Calu3 (cell line): ENCODE measurements at regions not wholly inside any gene's neighbourhood (a gene's known extent, or its start where the extent isn't known, plus 50 kb on each side); places are given as distances from the start of the nearest gene placed in this dataset.

Experiments used
- BruUV-seq: library from RNA; stranded (reverse); fragments of 400-500 nt; replicated peaks from 2 replicates; lab custom pipeline; 2021; lab: Mats Ljungman, UMichigan
- CTCF ChIA-PET: fragments of 300-600 bp; sonication (Branson Sonifier 250); formaldehyde crosslinking; loops from one replicate; lab custom pipeline; 2022; ENCODE audit warnings: antibody characterized with exemption; lab: Charles Lee
- DNase-seq: peaks from one replicate; pipeline ENCODE4 v3.0.0; 2022
- H3K27ac Mint-ChIP-seq: one replicate; pipeline ENCODE4 v1.8.0; 2022; ENCODE audit warnings: mixed read lengths; ENCODE audit not compliant: unreplicated experiment
- H3K27me3 Mint-ChIP-seq: one replicate; pipeline ENCODE4 v1.8.0; 2022; ENCODE audit warnings: mixed read lengths; ENCODE audit not compliant: unreplicated experiment
- H3K36me3 Mint-ChIP-seq: one replicate; pipeline ENCODE4 v1.8.0; 2022; ENCODE audit warnings: mild to moderate bottlenecking, moderate library complexity, mixed read lengths; ENCODE audit not compliant: insufficient read depth, unreplicated experiment
- H3K4me1 Mint-ChIP-seq: one replicate; pipeline ENCODE4 v1.8.0; 2022; ENCODE audit warnings: mild to moderate bottlenecking, low read depth, mixed read lengths; ENCODE audit not compliant: unreplicated experiment
- H3K4me3 Mint-ChIP-seq: one replicate; pipeline ENCODE4 v1.8.0; 2022; ENCODE audit warnings: mild to moderate bottlenecking, low read depth, moderate library complexity, mixed read lengths; ENCODE audit not compliant: unreplicated experiment
- H3K9me3 Mint-ChIP-seq: one replicate; pipeline ENCODE4 v1.8.0; 2022; ENCODE audit warnings: low read depth, mixed read lengths; ENCODE audit not compliant: unreplicated experiment
- CTCF ChIP-seq: fragments of 200-600 bp; IDR thresholded peaks from one replicate; pipeline ENCODE4 v1.8.0; 2022; ENCODE audit warnings: antibody characterized with exemption; ENCODE audit not compliant: unreplicated experiment
- intact Hi-C: fragments of 100-400 bp; cut with micrococcal nuclease; formaldehyde crosslinking; loops from one replicate; pipeline ENCODE4 v1.10.0; 2022; ENCODE audit not compliant: unreplicated experiment

GRCh38 chr5:38686658-38687057 lies 130.2 kb upstream of the LIFR start:
- peaks cover 8% of the 10 kb centered on the region for H3K9me3 Mint-ChIP-seq
- no peaks in the 10 kb centered on the region for H3K36me3 Mint-ChIP-seq
- CTCF ChIA-PET: no interaction called here
- H3K4me3 Mint-ChIP-seq: no peak overlapping the region
- H3K4me1 Mint-ChIP-seq: no peaks in the 10 kb centered on the region
- DNase-seq: no peak
- no TSS peak for BruUV-seq
- H3K27ac Mint-ChIP-seq: no peak overlapping the region
- H3K27me3 Mint-ChIP-seq: peaks cover 70% of the 10 kb centered on the region
- intact Hi-C loops: no loop called here
- no peak for TF ChIP-seq CTCF

GRCh38 chr5:38692346-38692745 lies 135.9 kb upstream of the LIFR start:
- DNase-seq: no peak
- intact Hi-C loops: no loop called here
- Mint-ChIP-seq H3K27ac (no peak overlapping the region), H3K27me3 (peaks cover 74% of the 10 kb centered on the region), H3K36me3 (no peaks in the 10 kb centered on the region), H3K4me1 (no peaks in the 10 kb centered on the region), H3K9me3 (peaks cover 6% of the 10 kb centered on the region), H3K4me3 (no peak overlapping the region)
- BruUV-seq: no TSS peak
- CTCF ChIA-PET: no interaction called here
- no peak for TF ChIP-seq CTCF

- no peaks in the 10 kb centered on the region for H3K4me1 Mint-ChIP-seq
- intact Hi-C loops: no loop called here
- no peak for DNase-seq
- H3K4me3 Mint-ChIP-seq: no peak overlapping the region
- H3K36me3 Mint-ChIP-seq: no peaks in the 10 kb centered on the region
- CTCF ChIA-PET: no interaction called here
- no peak overlapping the region for H3K27ac Mint-ChIP-seq
- H3K9me3 Mint-ChIP-seq: peaks cover 6% of the 10 kb centered on the region
- no TSS peak for BruUV-seq
- no peak for TF ChIP-seq CTCF
- H3K27me3 Mint-ChIP-seq: peaks cover 80% of the 10 kb centered on the region
Measured at GRCh38 chr5:38692781-38693527, 136.5 kb upstream of the LIFR start.

GRCh38 chr5:38695021-38695958 lies 138.8 kb upstream of the LIFR start:
- no peak for DNase-seq
- Mint-ChIP-seq H3K36me3 (no peaks in the 10 kb centered on the region), H3K27me3 (peaks cover 65% of the 10 kb centered on the region), H3K4me3 (no peak overlapping the region), H3K27ac (no peak overlapping the region), H3K9me3 (peaks cover under 1% of the 10 kb centered on the region), H3K4me1 (no peaks in the 10 kb centered on the region)
- intact Hi-C loops: no loop called here
- no TSS peak for BruUV-seq
- TF ChIP-seq CTCF: no peak
- CTCF ChIA-PET: interaction anchor here (1.1 kb wide), 1 partner anchor 254 kb away, joined by 3 read pairs; no protein-coding TSS in a partner anchor
